Liver (tissue), 3 donors: ENCODE measurements at regions not wholly inside any gene's neighbourhood (a gene's known extent, or its start where the extent isn't known, plus 50 kb on each side); places are given as distances from the start of the nearest gene placed in this dataset.

ENCODE experiments used
- ATF3 ChIP-seq: IDR thresholded peaks from 2 replicates; pipeline ENCODE4 v1.6.1; 2016; ENCODE audit warnings: antibody characterized with exemption
- CTCF ChIP-seq: fragments of 150-350 bp; IDR thresholded peaks from 2 replicates; pipeline ENCODE4 v1.5.1; 2017; ENCODE audit warnings: improper control_type of control experiment, low read depth, low read length; ENCODE audit not compliant: missing input control
- GABPA ChIP-seq, 2 donors: IDR thresholded peaks in 1 of 2; conservative IDR thresholded peaks in 1 of 2; 2 replicates each; pipeline ENCODE4 v1.6.1; 2016; ENCODE audit warnings: antibody characterized with exemption in 2 of 2, mild to moderate bottlenecking in 1 of 2, moderate library complexity in 1 of 2
- HNF4G ChIP-seq: IDR thresholded peaks from 2 replicates; pipeline ENCODE4 v1.6.1; 2016; ENCODE audit warnings: antibody characterized with exemption
- MAX ChIP-seq: IDR thresholded peaks from 2 replicates; pipeline ENCODE4 v1.6.1; 2016; ENCODE audit warnings: antibody characterized with exemption
- REST ChIP-seq: IDR thresholded peaks from 2 replicates; pipeline ENCODE4 v1.6.1; 2016; ENCODE audit warnings: antibody characterized with exemption, mild to moderate bottlenecking
- SP1 ChIP-seq: IDR thresholded peaks from 2 replicates; pipeline ENCODE4 v1.6.1; 2018; ENCODE audit warnings: antibody characterized with exemption, mild to moderate bottlenecking
- TAF1 ChIP-seq: conservative IDR thresholded peaks from 2 replicates; pipeline ENCODE4 v1.6.1; 2016; ENCODE audit warnings: antibody characterized with exemption, mild to moderate bottlenecking
- YY1 ChIP-seq: IDR thresholded peaks from 2 replicates; pipeline ENCODE4 v1.6.1; 2016; ENCODE audit warnings: antibody characterized with exemption, mild to moderate bottlenecking
- ZBTB33 ChIP-seq: IDR thresholded peaks from 2 replicates; pipeline ENCODE4 v1.6.1; 2016; ENCODE audit warnings: antibody characterized with exemption
- donor health status: healthy.
- donor health status: healthy.

GRCh38 chr19:30817197-30817596 lies 445.0 kb downstream of the ZNF536 start:
- no peak for TF ChIP-seq CTCF
- no peak for TF ChIP-seq YY1
- TF ChIP-seq SP1, result no peak
- no peak for TF ChIP-seq REST
- TF ChIP-seq ATF3, result no peak
- TF ChIP-seq MAX, result no peak
- no peak for TF ChIP-seq ZBTB33
- TF ChIP-seq HNF4G, result no peak
- no peak for TF ChIP-seq GABPA (IDR thresholded peaks at IDR 0.05 in 1 of 2, conservative IDR thresholded peaks at IDR 0.05 in 1 of 2)
- TF ChIP-seq TAF1, result no peak
